Vagina (tissue), 2 donors: ENCODE measurements at regions not wholly inside any gene's neighbourhood (a gene's known extent, or its start where the extent isn't known, plus 50 kb on each side); places are given as distances from the start of the nearest gene placed in this dataset.

ENCODE experiments used
- DNase-seq, 2 donors: peaks; one replicate each; pipeline ENCODE4 v3.0.0-alpha.2; 2017; ENCODE audit errors: extremely low spot score in 2 of 2
- H3K27ac ChIP-seq: fragments of 200-600 bp; sonication (generic); one replicate; pipeline ENCODE4 v1.5.1; 2019
- H3K27me3 ChIP-seq: fragments of 200-600 bp; sonication (generic); one replicate; pipeline ENCODE4 v1.5.1; 2019
- H3K36me3 ChIP-seq, 2 donors: fragments of 200-600 bp; sonication (generic); one replicate each; pipeline ENCODE4 v1.5.1; 2017 to 2019
- H3K4me1 ChIP-seq: fragments of 200-600 bp; sonication (generic); one replicate; pipeline ENCODE4 v1.5.1; 2019
- H3K4me3 ChIP-seq, 2 donors: fragments of 200-600 bp; sonication (generic); 1 replicate in 1 of 2; 2 replicates in 1 of 2; pipeline ENCODE4 v1.5.1; 2016 to 2019
- H3K9me3 ChIP-seq: fragments of 200-600 bp; sonication (generic); one replicate; pipeline ENCODE4 v1.5.1; 2019
- CTCF ChIP-seq, 3 experiments: fragments of 450-650 bp in 2 of 3; fragments of 200-600 bp in 1 of 3; sonication (generic) in 1 of 3; IDR thresholded peaks; one replicate each; pipeline ENCODE4 v1.5.1; 2017 to 2019; ENCODE audit warnings: antibody characterized with exemption in 3 of 3, mild to moderate bottlenecking in 2 of 3, moderate library complexity in 2 of 3
- POLR2A ChIP-seq, 2 donors: fragments of 450-650 bp; IDR thresholded peaks; one replicate each; pipeline ENCODE4 v1.6.1; 2017; ENCODE audit warnings: antibody characterized with exemption in 2 of 2, mild to moderate bottlenecking in 2 of 2, moderate library complexity in 2 of 2
- POLR2AphosphoS5 ChIP-seq, 2 donors: sonication (generic); formaldehyde crosslinking; IDR thresholded peaks; one replicate each; pipeline ENCODE4 v1.9.0; 2017; ENCODE audit warnings: antibody characterized with exemption in 2 of 2, mild to moderate bottlenecking in 2 of 2, low read depth in 1 of 2; ENCODE audit not compliant: insufficient read depth in 1 of 2
- intact Hi-C: fragments of 100-400 bp; cut with DNase I; formaldehyde crosslinking; loops from one replicate; pipeline ENCODE4 v1.15.1; 2023

DNA sequence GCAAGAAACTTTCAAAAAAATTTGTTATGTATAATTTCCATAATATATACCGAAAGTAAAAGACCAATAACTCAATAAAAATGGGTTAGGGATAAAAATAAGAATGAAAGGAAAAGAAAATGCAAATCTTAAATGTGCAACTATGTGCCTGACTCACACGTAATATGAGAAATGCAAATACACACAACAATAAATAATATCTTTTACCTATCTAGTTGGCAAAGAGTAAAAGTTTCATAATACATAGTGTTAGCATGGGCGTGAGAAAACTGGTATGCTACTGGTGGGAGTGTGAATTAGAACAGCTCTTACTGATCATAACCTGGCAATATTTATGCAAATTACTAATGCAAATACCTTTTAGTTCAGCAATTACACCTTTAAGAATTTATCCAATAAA lies 438.5 kb upstream of the CITED2 start:
- no peak for DNase-seq
- TF ChIP-seq POLR2AphosphoS5 (IDR thresholded peaks at IDR 0.05; ENCODE audit: insufficient read depth in 1 of 2, low read depth in 1 of 2) (no peak), CTCF (IDR thresholded peaks at IDR 0.05) (no peak), POLR2A (IDR thresholded peaks at IDR 0.05) (no peak)
- Histone ChIP-seq H3K4me1 (no peaks in the 10 kb centered on the region), H3K9me3 (no peaks in the 10 kb centered on the region), H3K27me3 (no peaks in the 10 kb centered on the region), H3K27ac (no peak overlapping the region), H3K4me3 (no peak overlapping the region), H3K36me3 (no peaks in the 10 kb centered on the region)
- intact Hi-C loops, result no loop called here

DNA sequence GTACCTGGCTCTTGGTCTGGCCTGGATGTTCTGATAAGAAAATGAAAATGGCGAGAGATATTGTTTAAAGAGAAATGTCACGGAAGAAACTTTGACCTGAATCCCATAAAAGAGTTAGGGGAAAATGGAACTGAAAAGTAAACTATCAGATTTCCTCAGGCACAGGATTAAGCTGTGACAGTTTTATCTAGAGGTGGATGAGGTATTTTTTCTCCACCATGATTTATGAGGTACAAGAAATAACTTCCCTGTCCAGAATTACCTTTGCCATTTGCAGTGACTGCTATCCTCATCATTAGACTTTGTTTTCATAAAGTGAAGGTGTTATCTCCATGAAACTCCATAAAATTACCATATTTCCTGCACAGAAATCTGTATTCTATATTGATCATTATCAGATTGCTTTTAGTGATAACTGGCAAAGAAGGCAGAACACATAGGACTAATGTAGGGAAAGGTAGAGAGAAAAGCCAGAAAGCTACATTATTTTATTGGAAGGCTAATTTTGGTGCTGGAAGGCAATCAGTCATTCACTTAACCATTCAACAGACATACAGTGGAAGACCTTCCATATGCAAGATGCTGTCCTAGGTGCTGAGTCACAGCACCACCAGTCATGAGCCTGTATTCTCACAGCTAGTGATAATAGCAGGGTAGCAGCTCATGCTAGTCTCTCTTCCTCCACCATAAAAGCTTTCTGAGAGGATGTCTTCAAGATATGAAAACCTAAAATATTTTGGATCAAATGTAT lies 427.3 kb upstream of the CITED2 start:
- DNase-seq, result no peak
- intact Hi-C loops, result no loop called here
- H3K27me3 ChIP-seq, result no peaks in the 10 kb centered on the region
- no peak overlapping the region for H3K27ac ChIP-seq
- H3K4me3 ChIP-seq, result no peak overlapping the region
- H3K36me3 ChIP-seq, result no peaks in the 10 kb centered on the region
- no peaks in the 10 kb centered on the region for H3K9me3 ChIP-seq
- H3K4me1 ChIP-seq, result no peaks in the 10 kb centered on the region
- TF ChIP-seq POLR2AphosphoS5 (IDR thresholded peaks at IDR 0.05; ENCODE audit: insufficient read depth in 1 of 2, low read depth in 1 of 2), result no peak
- TF ChIP-seq POLR2A (IDR thresholded peaks at IDR 0.05), result no peak
- no peak for TF ChIP-seq CTCF (IDR thresholded peaks at IDR 0.05)

GRCh38 chr6:139800837-139801236 lies 426.4 kb upstream of the CITED2 start:
- TF ChIP-seq POLR2AphosphoS5 (IDR thresholded peaks at IDR 0.05; ENCODE audit: insufficient read depth in 1 of 2, low read depth in 1 of 2) (no peak), CTCF (IDR thresholded peaks at IDR 0.05) (no peak), POLR2A (IDR thresholded peaks at IDR 0.05) (no peak)
- Histone ChIP-seq H3K27me3 (no peaks in the 10 kb centered on the region), H3K4me3 (no peak overlapping the region), H3K9me3 (no peaks in the 10 kb centered on the region), H3K36me3 (no peaks in the 10 kb centered on the region), H3K27ac (no peak overlapping the region), H3K4me1 (no peaks in the 10 kb centered on the region)
- intact Hi-C loops, result no loop called here
- no peak for DNase-seq

GRCh38 chr6:139790527-139790926 lies 416.1 kb upstream of the CITED2 start:
- no peaks in the 10 kb centered on the region for H3K36me3 ChIP-seq
- no peaks in the 10 kb centered on the region for H3K9me3 ChIP-seq
- no peak for TF ChIP-seq POLR2A (IDR thresholded peaks at IDR 0.05)
- no peak for TF ChIP-seq POLR2AphosphoS5 (IDR thresholded peaks at IDR 0.05; ENCODE audit: insufficient read depth in 1 of 2, low read depth in 1 of 2)
- TF ChIP-seq CTCF (IDR thresholded peaks at IDR 0.05), result no peak
- H3K4me3 ChIP-seq, result no peak overlapping the region
- DNase-seq, result no peak
- H3K27me3 ChIP-seq, result no peaks in the 10 kb centered on the region
- intact Hi-C loops, result no loop called here
- no peaks in the 10 kb centered on the region for H3K4me1 ChIP-seq
- no peak overlapping the region for H3K27ac ChIP-seq

DNA sequence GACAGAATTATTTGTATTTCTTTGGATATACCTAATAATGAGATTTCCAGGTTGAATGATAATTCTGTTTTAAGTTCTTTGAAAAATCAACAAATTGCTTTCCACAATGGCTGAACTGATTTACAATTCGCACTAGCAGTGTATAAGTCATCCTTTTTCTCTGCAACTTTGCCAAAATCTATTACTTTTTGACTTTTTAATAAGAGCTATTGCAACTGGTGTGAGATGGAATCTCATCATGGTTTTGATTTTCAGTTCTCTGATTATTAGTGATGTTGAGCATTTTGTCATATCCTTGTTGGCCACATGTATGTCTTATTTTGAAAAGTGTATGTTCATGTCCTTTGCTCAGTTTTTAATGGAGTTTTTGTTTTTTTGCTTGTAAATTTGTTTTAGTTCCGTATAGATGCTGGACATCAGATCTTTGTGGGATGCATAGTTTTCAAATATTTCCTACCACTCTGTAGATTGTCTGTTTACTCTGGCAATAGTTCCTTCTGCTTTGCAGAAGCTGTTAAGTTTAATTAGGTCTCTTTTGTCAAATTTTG lies 409.8 kb upstream of the CITED2 start:
- Histone ChIP-seq H3K36me3 (no peaks in the 10 kb centered on the region), H3K27me3 (no peaks in the 10 kb centered on the region), H3K9me3 (no peaks in the 10 kb centered on the region), H3K4me3 (no peak overlapping the region), H3K4me1 (no peaks in the 10 kb centered on the region), H3K27ac (no peak overlapping the region)
- intact Hi-C loops, result no loop called here
- no peak for DNase-seq
- TF ChIP-seq CTCF (IDR thresholded peaks at IDR 0.05) (no peak), POLR2A (IDR thresholded peaks at IDR 0.05) (no peak), POLR2AphosphoS5 (IDR thresholded peaks at IDR 0.05; ENCODE audit: insufficient read depth in 1 of 2, low read depth in 1 of 2) (no peak)
